ENCODE measurements at regions not wholly inside any gene's neighbourhood (a gene's known extent, or its start where the extent isn't known, plus 50 kb on each side); places are given as distances from the start of the nearest gene placed in this dataset.

GRCh38 chr5:27474395-27474794 is 436.0 kb upstream of the CDH9 start:
- H3K4me3 ChIP-seq (replicated peaks; ENCODE audit: low read depth, low read length), result peak overlapping the region; percentile 71
- TF ChIP-seq, protein P1, sequence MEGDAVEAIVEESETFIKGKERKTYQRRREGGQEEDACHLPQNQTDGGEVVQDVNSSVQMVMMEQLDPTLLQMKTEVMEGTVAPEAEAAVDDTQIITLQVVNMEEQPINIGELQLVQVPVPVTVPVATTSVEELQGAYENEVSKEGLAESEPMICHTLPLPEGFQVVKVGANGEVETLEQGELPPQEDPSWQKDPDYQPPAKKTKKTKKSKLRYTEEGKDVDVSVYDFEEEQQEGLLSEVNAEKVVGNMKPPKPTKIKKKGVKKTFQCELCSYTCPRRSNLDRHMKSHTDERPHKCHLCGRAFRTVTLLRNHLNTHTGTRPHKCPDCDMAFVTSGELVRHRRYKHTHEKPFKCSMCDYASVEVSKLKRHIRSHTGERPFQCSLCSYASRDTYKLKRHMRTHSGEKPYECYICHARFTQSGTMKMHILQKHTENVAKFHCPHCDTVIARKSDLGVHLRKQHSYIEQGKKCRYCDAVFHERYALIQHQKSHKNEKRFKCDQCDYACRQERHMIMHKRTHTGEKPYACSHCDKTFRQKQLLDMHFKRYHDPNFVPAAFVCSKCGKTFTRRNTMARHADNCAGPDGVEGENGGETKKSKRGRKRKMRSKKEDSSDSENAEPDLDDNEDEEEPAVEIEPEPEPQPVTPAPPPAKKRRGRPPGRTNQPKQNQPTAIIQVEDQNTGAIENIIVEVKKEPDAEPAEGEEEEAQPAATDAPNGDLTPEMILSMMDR (IDR thresholded peaks at IDR 0.05; ENCODE audit: insufficient read depth, low read length, poor library complexity, severe bottlenecking), result no peak
- H3K36me3 ChIP-seq (ENCODE audit: control insufficient read depth, insufficient read depth, low read length), result peaks cover 12% of the 10 kb centered on the region
- no peak for DNase-seq (ENCODE audit: extremely low read depth, insufficient read length)
- no peaks in the 10 kb centered on the region for H3K27me3 ChIP-seq (replicated peaks; ENCODE audit: control insufficient read depth, insufficient read depth, low read length)

- H3K4me3 ChIP-seq (replicated peaks; ENCODE audit: low read depth, low read length), result peak overlapping the region; percentile 71
- DNase-seq (ENCODE audit: extremely low read depth, insufficient read length), result no peak
Measured at GRCh38 chr5:27474047-27474309, 435.6 kb upstream of the CDH9 start.

DNA sequence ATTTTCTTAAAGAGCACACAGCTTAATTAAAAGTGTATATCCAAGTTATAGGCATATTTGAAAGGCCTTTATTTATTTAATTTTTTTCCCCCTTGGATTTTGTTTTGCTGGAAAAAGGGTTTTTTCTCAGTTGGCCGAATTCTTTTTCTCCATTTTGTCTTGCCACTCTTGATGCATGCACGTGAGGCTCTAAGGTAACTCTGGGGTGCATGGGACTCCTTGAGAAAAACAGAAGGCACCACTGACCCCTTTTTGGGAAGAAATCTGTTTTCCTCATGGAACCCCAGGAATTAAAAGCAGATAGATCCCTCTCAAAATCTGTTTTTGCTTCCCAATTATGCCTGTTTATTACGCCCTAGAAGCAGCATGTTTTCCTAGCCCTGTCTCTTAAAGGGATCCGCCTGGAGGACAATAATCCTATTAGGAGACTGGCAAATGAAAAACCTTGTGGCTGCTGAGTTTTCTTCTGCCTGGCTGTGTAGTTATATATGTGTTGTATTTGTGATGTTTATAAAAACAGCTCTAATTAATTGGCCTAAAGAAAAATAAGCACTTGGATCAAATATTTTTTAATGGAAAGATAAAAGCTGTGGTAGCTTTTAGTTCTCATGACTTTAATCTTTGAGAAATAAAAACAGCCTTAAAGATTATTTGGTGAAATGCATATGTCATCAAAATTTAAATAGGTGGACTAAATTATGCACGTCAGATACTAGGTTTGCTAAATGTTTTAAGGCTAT is 435.1 kb upstream of the CDH9 start:
- Histone ChIP-seq H3K36me3 (ENCODE audit: control insufficient read depth, insufficient read depth, low read length) (peaks cover 12% of the 10 kb centered on the region), H3K27me3 (replicated peaks; ENCODE audit: control insufficient read depth, insufficient read depth, low read length) (no peaks in the 10 kb centered on the region), H3K4me3 (replicated peaks; ENCODE audit: low read depth, low read length) (peak overlapping the region; percentile 71)
- TF ChIP-seq, protein P1 (IDR thresholded peaks at IDR 0.05; ENCODE audit: insufficient read depth, low read length, poor library complexity, severe bottlenecking), result no peak
- DNase-seq (ENCODE audit: extremely low read depth, insufficient read length), result no peak

More at GRCh38 chr5:27474047-27474309, 435.6 kb upstream of the CDH9 start:
- TF ChIP-seq, protein P1 (IDR thresholded peaks at IDR 0.05; ENCODE audit: insufficient read depth, low read length, poor library complexity, severe bottlenecking), result no peak
- Histone ChIP-seq H3K36me3 (ENCODE audit: control insufficient read depth, insufficient read depth, low read length) (peaks cover 12% of the 10 kb centered on the region), H3K27me3 (replicated peaks; ENCODE audit: control insufficient read depth, insufficient read depth, low read length) (no peaks in the 10 kb centered on the region)

GRCh38 chr5:27472871-27473270 is 434.5 kb upstream of the CDH9 start:
- DNase-seq (ENCODE audit: extremely low read depth, insufficient read length), result no peak
- H3K4me3 ChIP-seq (replicated peaks; ENCODE audit: low read depth, low read length), result peak overlapping the region; percentile 71
- H3K36me3 ChIP-seq (ENCODE audit: control insufficient read depth, insufficient read depth, low read length), result peaks cover 12% of the 10 kb centered on the region
- H3K27me3 ChIP-seq (replicated peaks; ENCODE audit: control insufficient read depth, insufficient read depth, low read length), result no peaks in the 10 kb centered on the region
- TF ChIP-seq, protein P1 (IDR thresholded peaks at IDR 0.05; ENCODE audit: insufficient read depth, low read length, poor library complexity, severe bottlenecking), result no peak

DNA sequence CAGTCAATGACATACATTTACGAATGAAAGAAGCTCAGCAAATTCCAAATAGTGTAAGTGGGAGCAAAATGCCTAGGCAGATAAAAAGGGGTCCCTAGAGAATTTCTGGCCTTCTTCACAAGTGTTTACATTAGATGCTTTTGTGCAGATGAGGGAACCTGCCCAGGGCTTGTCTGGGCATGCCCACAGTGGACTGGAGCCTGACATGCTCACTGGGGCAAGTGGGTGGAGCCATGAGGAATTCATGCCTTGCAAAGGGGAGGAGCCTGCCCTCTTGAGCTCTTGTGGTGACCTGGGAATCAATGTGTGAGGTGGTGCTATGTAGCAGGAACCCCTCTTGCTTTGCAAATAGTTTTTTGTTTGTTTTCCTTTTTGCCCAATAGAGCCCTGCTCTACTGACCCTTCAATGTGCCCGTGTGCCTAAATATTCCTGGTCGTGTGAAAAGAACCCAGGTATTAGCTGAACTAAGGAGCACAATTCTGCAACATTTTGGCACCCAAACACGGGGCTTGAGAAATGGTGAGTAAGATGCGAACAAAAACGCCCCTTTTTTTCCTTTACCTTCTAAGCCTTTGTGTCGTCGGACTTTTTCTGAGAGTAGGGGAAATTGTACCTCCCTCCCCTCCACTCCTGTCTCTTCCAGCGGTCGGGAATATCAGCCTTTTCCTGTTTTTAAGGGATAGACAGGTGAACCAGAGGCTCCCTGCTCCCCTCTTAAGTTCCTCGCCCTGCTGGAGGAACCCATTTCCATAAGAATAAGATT is 433.8 kb upstream of the CDH9 start:
- H3K4me3 ChIP-seq (replicated peaks; ENCODE audit: low read depth, low read length), result peak overlapping the region; percentile 71
- peak; percentile 50 for DNase-seq (ENCODE audit: extremely low read depth, insufficient read length)

More for the DNA sequence above, 433.8 kb upstream of the CDH9 start:
- no peaks in the 10 kb centered on the region for H3K27me3 ChIP-seq (replicated peaks; ENCODE audit: control insufficient read depth, insufficient read depth, low read length)
- TF ChIP-seq, protein P1 (IDR thresholded peaks at IDR 0.05; ENCODE audit: insufficient read depth, low read length, poor library complexity, severe bottlenecking), result no peak
- peaks cover 8% of the 10 kb centered on the region for H3K36me3 ChIP-seq (ENCODE audit: control insufficient read depth, insufficient read depth, low read length)

Measured in GM06990 (cell line).